ENCODE measurements at regions not wholly inside any gene's neighbourhood (a gene's known extent, or its start where the extent isn't known, plus 50 kb on each side); places are given as distances from the start of the nearest gene placed in this dataset.

DNA sequence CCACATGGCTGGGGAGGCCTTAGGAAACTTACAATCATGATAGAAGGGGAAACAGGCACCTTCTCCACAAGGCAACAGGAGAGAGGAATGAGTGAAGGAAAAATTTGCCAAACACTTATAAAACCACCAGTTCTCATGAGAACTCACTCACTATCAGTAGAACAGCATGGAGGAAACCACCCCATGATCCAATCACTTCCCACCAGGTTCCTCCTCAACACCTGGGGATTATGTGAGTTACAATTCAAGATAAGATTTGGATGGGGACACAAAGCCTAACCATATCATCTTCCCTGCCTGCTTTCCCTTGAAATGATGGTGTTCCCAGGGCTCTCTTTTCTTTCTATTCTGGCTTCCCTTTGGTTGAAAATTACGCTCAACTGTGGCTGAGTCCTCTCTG lies 262.7 kb upstream of the HABP2 start:
- Histone ChIP-seq H3F3A (ENCODE audit: insufficient read depth, low read length, poor library complexity, severe bottlenecking) (no peaks in the 10 kb centered on the region), H4K20me1 (ENCODE audit: insufficient read depth) (no peaks in the 10 kb centered on the region), H3K27me3 (ENCODE audit: insufficient read depth, low read depth, low read length) (no peaks in the 10 kb centered on the region), H3K4me3 (ENCODE audit: low read length) (no peak overlapping the region), H3K79me2 (replicated peaks; ENCODE audit: insufficient read depth, low read length) (no peaks in the 10 kb centered on the region), H3K4me2 (ENCODE audit: low read length) (no peak overlapping the region), H3K9me3 (ENCODE audit: low read length) (no peaks in the 10 kb centered on the region), H3K9me2 (ENCODE audit: insufficient read depth, low read length) (no peaks in the 10 kb centered on the region), H3K36me3 (ENCODE audit: insufficient read depth, low read length) (no peaks in the 10 kb centered on the region), H3K27ac (ENCODE audit: low read length) (no peak overlapping the region), H3K9ac (ENCODE audit: low read length) (no peak overlapping the region), H2AFZ (ENCODE audit: low read depth, low read length) (no peak overlapping the region)
- TF ChIP-seq CTCF (IDR thresholded peaks at IDR 0.05; ENCODE audit: poor library complexity, severe bottlenecking) (no peak), SMC3 (conservative IDR thresholded peaks at IDR 0.05; ENCODE audit: poor library complexity) (no peak), MXI1 (conservative IDR thresholded peaks at IDR 0.05; ENCODE audit: poor library complexity, severe bottlenecking) (no peak), POLR2AphosphoS5 (IDR thresholded peaks at IDR 0.05) (no peak), EP300 (conservative IDR thresholded peaks at IDR 0.05; ENCODE audit: poor library complexity, severe bottlenecking) (no peak), REST (IDR thresholded peaks at IDR 0.05; ENCODE audit: borderline replicate concordance) (no peak), EZH2 (IDR thresholded peaks at IDR 0.05; ENCODE audit: borderline replicate concordance, insufficient read depth, low read length, poor library complexity, severe bottlenecking) (no peak), RAD21 (conservative IDR thresholded peaks at IDR 0.05) (no peak), TAF1 (IDR thresholded peaks at IDR 0.05; ENCODE audit: low read depth) (no peak)

- H3K79me2 ChIP-seq (replicated peaks; ENCODE audit: insufficient read depth, low read length), result no peaks in the 10 kb centered on the region
- H4K20me1 ChIP-seq (ENCODE audit: insufficient read depth), result no peaks in the 10 kb centered on the region
- H2AFZ ChIP-seq (ENCODE audit: low read depth, low read length), result no peak overlapping the region
- no peaks in the 10 kb centered on the region for H3K27me3 ChIP-seq (ENCODE audit: insufficient read depth, low read depth, low read length)
- no peak for TF ChIP-seq CTCF (IDR thresholded peaks at IDR 0.05; ENCODE audit: poor library complexity, severe bottlenecking)
- TF ChIP-seq REST (IDR thresholded peaks at IDR 0.05; ENCODE audit: borderline replicate concordance), result no peak
- no peak for TF ChIP-seq POLR2AphosphoS5 (IDR thresholded peaks at IDR 0.05)
- TF ChIP-seq SMC3 (conservative IDR thresholded peaks at IDR 0.05; ENCODE audit: poor library complexity), result no peak
- no peak for TF ChIP-seq EZH2 (IDR thresholded peaks at IDR 0.05; ENCODE audit: borderline replicate concordance, insufficient read depth, low read length, poor library complexity, severe bottlenecking)
- TF ChIP-seq RAD21 (conservative IDR thresholded peaks at IDR 0.05), result no peak
- no peak overlapping the region for H3K4me2 ChIP-seq (ENCODE audit: low read length)
- no peaks in the 10 kb centered on the region for H3K9me2 ChIP-seq (ENCODE audit: insufficient read depth, low read length)
- H3K9me3 ChIP-seq (ENCODE audit: low read length), result no peaks in the 10 kb centered on the region
- no peak overlapping the region for H3K4me3 ChIP-seq (ENCODE audit: low read length)
- H3K36me3 ChIP-seq (ENCODE audit: insufficient read depth, low read length), result no peaks in the 10 kb centered on the region
- H3F3A ChIP-seq (ENCODE audit: insufficient read depth, low read length, poor library complexity, severe bottlenecking), result no peaks in the 10 kb centered on the region
- H3K9ac ChIP-seq (ENCODE audit: low read length), result no peak overlapping the region
- H3K27ac ChIP-seq (ENCODE audit: low read length), result no peak overlapping the region
Measured at GRCh38 chr10:113291413-113291812, 261.4 kb upstream of the HABP2 start.
